Smooth muscle cell (in vitro differentiated cells): ENCODE measurements at regions not wholly inside any gene's neighbourhood (a gene's known extent, or its start where the extent isn't known, plus 50 kb on each side); places are given as distances from the start of the nearest gene placed in this dataset.
A peak's percentile ranks its signal among the peaks of the same experiment; 100 is the strongest.

Experiments
- DNase-seq: peaks from one replicate; lab custom pipeline; 2025; ENCODE audit not compliant: unreplicated experiment; lab: John Stamatoyannopoulos, UW
- H2AFZ ChIP-seq: fragments of 200-600 bp; sonication (generic); 2 replicates; pipeline ENCODE4 v1.6.0; 2016; ENCODE audit warnings: antibody characterized with exemption, low read depth, mild to moderate bottlenecking
- H3F3A ChIP-seq: fragments of 200-600 bp; sonication (generic); 2 replicates; pipeline ENCODE4 v1.6.0; 2017; ENCODE audit warnings: antibody characterized with exemption, low read depth
- H3K27ac ChIP-seq: fragments of 200-600 bp; sonication (generic); 2 replicates; pipeline ENCODE4 v1.5.1; 2016; ENCODE audit warnings: low read depth, mild to moderate bottlenecking
- H3K27me3 ChIP-seq: fragments of 200-600 bp; sonication (generic); 2 replicates; pipeline ENCODE4 v1.6.1; 2016; ENCODE audit warnings: low read depth, mild to moderate bottlenecking
- H3K36me3 ChIP-seq: fragments of 200-600 bp; sonication (generic); 2 replicates; pipeline ENCODE4 v1.5.1; 2016; ENCODE audit warnings: low read depth
- H3K4me1 ChIP-seq: fragments of 200-600 bp; sonication (generic); 2 replicates; pipeline ENCODE4 v1.5.1; 2016; ENCODE audit warnings: low read depth
- H3K4me2 ChIP-seq: fragments of 200-600 bp; sonication (generic); 2 replicates; pipeline ENCODE4 v1.6.0; 2016; ENCODE audit warnings: mild to moderate bottlenecking
- H3K4me3 ChIP-seq: fragments of 200-600 bp; sonication (generic); 2 replicates; pipeline ENCODE4 v1.5.1; 2016; ENCODE audit warnings: mild to moderate bottlenecking
- H3K79me2 ChIP-seq: fragments of 200-600 bp; sonication (generic); 2 replicates; pipeline ENCODE4 v1.6.0; 2016; ENCODE audit warnings: low read depth, mild to moderate bottlenecking
- H3K9ac ChIP-seq: fragments of 200-600 bp; sonication (generic); 2 replicates; pipeline ENCODE4 v1.6.0; 2016; ENCODE audit warnings: low read depth
- H3K9me3 ChIP-seq: fragments of 200-600 bp; sonication (generic); replicated peaks from 2 replicates; pipeline ENCODE4 v1.5.1; 2016; ENCODE audit warnings: low read depth
- H4K20me1 ChIP-seq: fragments of 200-600 bp; sonication (generic); 2 replicates; pipeline ENCODE4 v1.6.0; 2016; ENCODE audit warnings: low read depth
- WGBS: methylation state at CpG from one replicate; pipeline ENCODE4 v1.1.7; 2016; ENCODE audit warnings: low lambda C conversion rate; 5-methylcytosine and 5-hydroxymethylcytosine counted together
- TF ChIP-seq, protein P1 (sequence below): fragments of 200-600 bp; sonication (generic); IDR thresholded peaks from 2 replicates; pipeline ENCODE4 v1.5.1; 2017; ENCODE audit warnings: borderline replicate concordance, mild to moderate bottlenecking, antibody characterized with exemption; ENCODE audit not compliant: insufficient read depth, poor library complexity, severe bottlenecking

DNA sequence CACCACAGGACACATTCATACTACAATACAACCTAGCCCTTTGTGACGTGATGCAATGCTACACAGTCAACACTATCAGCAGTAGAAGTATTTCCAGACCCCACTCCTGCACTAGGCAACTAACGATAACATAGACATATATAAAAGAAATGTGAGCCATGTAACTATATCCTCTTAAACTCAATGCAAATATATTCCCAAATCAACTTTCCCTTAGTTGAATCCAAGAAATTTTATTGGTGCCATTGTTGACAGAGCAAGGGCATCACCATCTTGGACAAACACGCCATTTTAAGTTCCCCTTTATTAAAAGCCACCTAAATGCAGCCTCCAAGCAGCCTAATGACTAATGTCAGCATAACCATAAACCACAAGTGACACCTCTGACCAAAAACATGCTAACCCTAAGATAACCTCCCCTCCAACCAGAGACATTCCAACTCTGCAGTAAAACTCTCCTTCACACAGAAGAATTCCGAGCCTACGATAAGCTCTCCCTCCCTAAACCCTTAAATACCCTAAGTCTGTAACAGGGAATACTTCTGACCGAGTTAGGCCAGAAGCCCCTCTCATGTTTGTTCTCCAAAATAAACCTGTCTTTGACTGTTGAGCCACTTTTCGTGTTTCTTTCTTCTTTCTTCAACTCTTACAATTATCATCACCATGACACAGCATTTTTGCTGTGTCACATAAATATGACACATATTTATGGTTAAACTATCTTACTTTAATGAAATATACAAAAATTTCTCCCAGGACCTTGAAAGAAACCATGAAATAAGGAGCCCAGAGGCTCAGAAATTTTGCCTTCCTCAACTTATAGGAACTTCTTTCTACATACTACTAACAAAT is 1497.8 kb downstream of the EFNA5 start:
- H2AFZ ChIP-seq, result no peak overlapping the region
- DNase-seq, result no peak
- no peaks in the 10 kb centered on the region for H3K36me3 ChIP-seq
- TF ChIP-seq, protein P1, sequence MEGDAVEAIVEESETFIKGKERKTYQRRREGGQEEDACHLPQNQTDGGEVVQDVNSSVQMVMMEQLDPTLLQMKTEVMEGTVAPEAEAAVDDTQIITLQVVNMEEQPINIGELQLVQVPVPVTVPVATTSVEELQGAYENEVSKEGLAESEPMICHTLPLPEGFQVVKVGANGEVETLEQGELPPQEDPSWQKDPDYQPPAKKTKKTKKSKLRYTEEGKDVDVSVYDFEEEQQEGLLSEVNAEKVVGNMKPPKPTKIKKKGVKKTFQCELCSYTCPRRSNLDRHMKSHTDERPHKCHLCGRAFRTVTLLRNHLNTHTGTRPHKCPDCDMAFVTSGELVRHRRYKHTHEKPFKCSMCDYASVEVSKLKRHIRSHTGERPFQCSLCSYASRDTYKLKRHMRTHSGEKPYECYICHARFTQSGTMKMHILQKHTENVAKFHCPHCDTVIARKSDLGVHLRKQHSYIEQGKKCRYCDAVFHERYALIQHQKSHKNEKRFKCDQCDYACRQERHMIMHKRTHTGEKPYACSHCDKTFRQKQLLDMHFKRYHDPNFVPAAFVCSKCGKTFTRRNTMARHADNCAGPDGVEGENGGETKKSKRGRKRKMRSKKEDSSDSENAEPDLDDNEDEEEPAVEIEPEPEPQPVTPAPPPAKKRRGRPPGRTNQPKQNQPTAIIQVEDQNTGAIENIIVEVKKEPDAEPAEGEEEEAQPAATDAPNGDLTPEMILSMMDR, result no peak
- no peaks in the 10 kb centered on the region for H3F3A ChIP-seq
- H3K9ac ChIP-seq, result no peak overlapping the region
- H3K4me1 ChIP-seq, result no peaks in the 10 kb centered on the region
- WGBS, result 69% methylated on average over 7 of the region's 7 CpGs
- H3K27me3 ChIP-seq, result no peaks in the 10 kb centered on the region
- peaks cover 9% of the 10 kb centered on the region for H3K9me3 ChIP-seq
- H3K79me2 ChIP-seq, result no peaks in the 10 kb centered on the region
- no peak overlapping the region for H3K4me3 ChIP-seq
- H3K27ac ChIP-seq, result peak overlapping the region; percentile 2
- H4K20me1 ChIP-seq, result no peaks in the 10 kb centered on the region
- no peak overlapping the region for H3K4me2 ChIP-seq

DNA sequence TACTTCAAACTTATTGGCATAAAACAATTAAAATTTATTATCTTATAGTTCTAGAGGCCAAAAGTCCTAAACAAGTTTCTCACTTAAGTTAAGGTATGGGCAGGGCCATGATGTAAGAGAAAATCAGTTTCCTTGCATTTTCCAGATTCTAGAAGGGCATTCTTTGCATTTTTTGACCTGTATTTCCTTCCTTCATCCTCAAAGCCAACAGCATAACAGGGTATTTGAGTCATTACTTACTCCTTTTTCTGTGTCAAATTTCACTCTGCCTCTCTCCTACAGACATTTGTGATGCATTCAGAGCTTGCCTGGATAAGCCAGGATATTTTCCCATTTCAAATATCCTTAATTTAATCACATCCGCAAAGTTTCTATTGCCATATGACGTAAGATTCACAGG is 1499.0 kb downstream of the EFNA5 start:
- Histone ChIP-seq H3K4me2 (no peak overlapping the region), H4K20me1 (no peaks in the 10 kb centered on the region), H3K4me1 (no peaks in the 10 kb centered on the region), H3K27ac (no peak overlapping the region), H3K36me3 (no peaks in the 10 kb centered on the region), H3K9ac (no peak overlapping the region), H3K27me3 (no peaks in the 10 kb centered on the region), H3K9me3 (peaks cover 9% of the 10 kb centered on the region), H3F3A (no peaks in the 10 kb centered on the region), H2AFZ (no peak overlapping the region), H3K4me3 (no peak overlapping the region), H3K79me2 (no peaks in the 10 kb centered on the region)
- DNase-seq, result no peak
- TF ChIP-seq, protein P1, result no peak
- 92% methylated on average over 2 of the region's 2 CpGs for WGBS

DNA sequence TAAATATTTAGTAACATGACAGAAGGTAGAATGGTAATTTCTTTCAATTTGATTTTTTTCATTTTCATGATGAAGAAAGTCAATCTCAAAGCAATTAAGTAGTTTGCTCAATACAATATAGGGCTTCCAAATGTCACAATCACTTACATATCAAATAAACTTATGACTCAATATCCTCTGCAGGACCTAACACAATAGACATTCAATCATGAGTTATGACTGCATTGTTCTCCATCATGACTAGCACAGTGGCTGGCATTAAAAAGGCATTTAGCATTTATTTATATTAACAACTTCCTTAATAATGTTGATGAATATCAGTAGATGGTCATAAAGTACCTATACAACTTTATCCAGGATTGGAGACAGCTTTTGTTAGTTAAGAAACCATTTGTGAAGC is 1499.6 kb downstream of the EFNA5 start:
- no peak overlapping the region for H3K4me3 ChIP-seq
- DNase-seq, result no peak
- H3K79me2 ChIP-seq, result no peaks in the 10 kb centered on the region
- no peaks in the 10 kb centered on the region for H3K4me1 ChIP-seq
- H3K27me3 ChIP-seq, result no peaks in the 10 kb centered on the region
- no peaks in the 10 kb centered on the region for H3F3A ChIP-seq
- no peak overlapping the region for H3K27ac ChIP-seq
- H3K36me3 ChIP-seq, result no peaks in the 10 kb centered on the region
- peaks cover 9% of the 10 kb centered on the region for H3K9me3 ChIP-seq
- no peak overlapping the region for H2AFZ ChIP-seq
- TF ChIP-seq, protein P1, result no peak
- H4K20me1 ChIP-seq, result no peaks in the 10 kb centered on the region
- no peak overlapping the region for H3K9ac ChIP-seq
- no peak overlapping the region for H3K4me2 ChIP-seq

DNA sequence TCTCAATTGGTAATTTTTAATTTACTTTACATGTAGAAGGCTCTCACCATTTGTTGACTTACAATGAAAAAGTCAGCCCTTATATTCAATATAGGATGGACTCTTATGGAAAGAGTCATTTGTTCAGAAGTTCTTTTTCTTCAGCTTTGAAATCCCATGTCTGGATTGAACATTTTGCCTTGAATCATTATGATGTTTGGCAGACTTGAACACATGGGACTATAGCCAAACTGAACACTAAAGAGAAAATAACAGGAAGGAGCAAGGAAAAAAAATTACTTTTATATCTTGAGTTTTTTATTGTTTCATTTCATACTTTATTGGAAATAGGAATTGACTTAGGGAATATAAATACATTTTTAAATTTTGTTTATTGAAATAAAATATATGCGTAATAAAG is 1503.0 kb downstream of the EFNA5 start:
- 100% methylated on average over 1 of the region's 1 CpG for WGBS
- H3K79me2 ChIP-seq, result no peaks in the 10 kb centered on the region
- no peak overlapping the region for H3K4me3 ChIP-seq
- H2AFZ ChIP-seq, result no peak overlapping the region
- H3K4me1 ChIP-seq, result no peaks in the 10 kb centered on the region
- TF ChIP-seq, protein P1, result no peak
- DNase-seq, result no peak
- H3K9ac ChIP-seq, result no peak overlapping the region
- no peaks in the 10 kb centered on the region for H3K36me3 ChIP-seq
- H3K9me3 ChIP-seq, result no peaks in the 10 kb centered on the region
- H4K20me1 ChIP-seq, result no peaks in the 10 kb centered on the region
- H3K4me2 ChIP-seq, result no peak overlapping the region
- H3K27ac ChIP-seq, result no peak overlapping the region
- no peaks in the 10 kb centered on the region for H3K27me3 ChIP-seq
- no peaks in the 10 kb centered on the region for H3F3A ChIP-seq
